ENCODE measurements at regions not wholly inside any gene's neighbourhood (a gene's known extent, or its start where the extent isn't known, plus 50 kb on each side); places are given as distances from the start of the nearest gene placed in this dataset.

- no peak for TF ChIP-seq CTCF (IDR thresholded peaks at IDR 0.05)
- TF ChIP-seq EZH2 (IDR thresholded peaks at IDR 0.05; ENCODE audit: borderline replicate concordance, insufficient read depth, low read depth, low read length, poor library complexity, severe bottlenecking), result no peak
- H3K4me2 ChIP-seq (replicated peaks; ENCODE audit: low read depth, low read length, poor library complexity, severe bottlenecking), result no peak overlapping the region
- ChIA-PET CTCF (no interaction called here), POLR2A (no interaction called here)
- peaks cover 2% of the 10 kb centered on the region for H3K9me3 Mint-ChIP-seq (ENCODE audit: insufficient read depth)
- no peaks in the 10 kb centered on the region for H3K79me2 ChIP-seq (ENCODE audit: control insufficient read depth, insufficient read depth, low read length)
- no peak overlapping the region for H3K4me3 Mint-ChIP-seq
- H3K27me3 ChIP-seq (replicated peaks in 1 of 4; ENCODE audit: control extremely low read depth in 1 of 4, control insufficient read depth in 3 of 4, insufficient read depth in 4 of 4, low read length in 3 of 4), result no peaks in the 10 kb centered on the region
- intact Hi-C loops (cut with micrococcal nuclease), result no loop called here
- no peak overlapping the region for H3K27ac Mint-ChIP-seq
- H4K20me1 ChIP-seq (ENCODE audit: control insufficient read depth, insufficient read depth, low read length, poor library complexity, severe bottlenecking), result no peaks in the 10 kb centered on the region
- no peaks in the 10 kb centered on the region for H3K27me3 Mint-ChIP-seq
- no peak for ATAC-seq (ENCODE audit: low read depth)
- H3K9me3 ChIP-seq (ENCODE audit: control extremely low read depth in 1 of 3, control insufficient read depth in 2 of 3, insufficient read depth in 1 of 3, low read length in 2 of 3), result peaks cover 0 to 1% (median 0%) of the 10 kb centered on the region in 3 donors
- H3K36me3 ChIP-seq (replicated peaks in 1 of 2; ENCODE audit: control extremely low read depth in 1 of 2, control insufficient read depth in 1 of 2, extremely low read depth in 1 of 2, insufficient read depth in 2 of 2, low read length in 1 of 2), result no peaks in the 10 kb centered on the region
- H3K9ac ChIP-seq (ENCODE audit: low read length), result no peak overlapping the region
- no peak overlapping the region for H2AFZ ChIP-seq (ENCODE audit: insufficient read depth, low read depth, low read length, poor library complexity, severe bottlenecking)
- WGBS (ENCODE audit: insufficient coverage), result 92% methylated on average over 2 of the region's 4 CpGs
- H3K4me3 ChIP-seq (ENCODE audit: control extremely low read depth in 1 of 5, extremely low read depth in 1 of 5, insufficient read depth in 1 of 5, low read depth in 2 of 5, low read length in 4 of 5), result no peak overlapping the region
- no peak for DNase-seq
- no peak overlapping the region for H3K27ac ChIP-seq (ENCODE audit: low read length in 2 of 2)
- H3K4me1 ChIP-seq (ENCODE audit: control insufficient read depth in 2 of 2, insufficient read depth in 2 of 2, low read length in 2 of 2), result no peaks in the 10 kb centered on the region
- no peaks in the 10 kb centered on the region for H3K4me1 Mint-ChIP-seq
Measured at GRCh38 chr18:4637876-4638275, 182.8 kb upstream of the DLGAP1 start.

DNA sequence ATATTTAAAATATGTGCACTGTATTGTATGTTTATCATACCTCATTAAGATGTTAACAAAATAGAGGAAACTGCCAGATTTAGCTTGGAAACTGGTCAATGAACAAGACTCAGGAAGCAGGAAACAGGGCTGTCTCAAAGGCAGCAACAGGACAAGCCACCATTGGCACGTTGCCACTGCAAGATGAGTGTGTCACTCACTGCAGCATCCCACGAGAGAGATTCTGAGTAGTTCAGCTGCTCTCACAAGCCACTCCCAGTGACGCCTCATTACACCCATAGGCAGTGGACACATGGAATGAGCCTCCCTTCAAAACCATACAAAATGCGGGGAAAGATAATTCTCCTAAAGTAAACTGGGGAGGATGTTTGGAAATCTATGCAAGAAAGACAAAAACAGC, 181.9 kb upstream of the DLGAP1 start:
- no peak overlapping the region for H3K4me2 ChIP-seq (replicated peaks; ENCODE audit: low read depth, low read length, poor library complexity, severe bottlenecking)
- peaks cover 0 to 1% (median 0%) of the 10 kb centered on the region in 3 donors for H3K9me3 ChIP-seq (ENCODE audit: control extremely low read depth in 1 of 3, control insufficient read depth in 2 of 3, insufficient read depth in 1 of 3, low read length in 2 of 3)
- no peak overlapping the region for H3K27ac Mint-ChIP-seq
- ChIA-PET CTCF (no interaction called here), POLR2A (no interaction called here)
- intact Hi-C loops (cut with micrococcal nuclease), result no loop called here
- no peaks in the 10 kb centered on the region for H4K20me1 ChIP-seq (ENCODE audit: control insufficient read depth, insufficient read depth, low read length, poor library complexity, severe bottlenecking)
- H3K79me2 ChIP-seq (ENCODE audit: control insufficient read depth, insufficient read depth, low read length), result no peaks in the 10 kb centered on the region
- H3K36me3 ChIP-seq (replicated peaks in 1 of 2; ENCODE audit: control extremely low read depth in 1 of 2, control insufficient read depth in 1 of 2, extremely low read depth in 1 of 2, insufficient read depth in 2 of 2, low read length in 1 of 2), result no peaks in the 10 kb centered on the region
- TF ChIP-seq CTCF (IDR thresholded peaks at IDR 0.05), result no peak
- TF ChIP-seq EZH2 (IDR thresholded peaks at IDR 0.05; ENCODE audit: borderline replicate concordance, insufficient read depth, low read depth, low read length, poor library complexity, severe bottlenecking), result no peak
- H3K4me1 Mint-ChIP-seq, result no peaks in the 10 kb centered on the region
- no peak overlapping the region for H3K4me3 ChIP-seq (ENCODE audit: control extremely low read depth in 1 of 5, extremely low read depth in 1 of 5, insufficient read depth in 1 of 5, low read depth in 2 of 5, low read length in 4 of 5)
- H3K27ac ChIP-seq (ENCODE audit: low read length in 2 of 2), result no peak overlapping the region
- WGBS (ENCODE audit: insufficient coverage), result 12% methylated on average over 2 of the region's 4 CpGs
- H3K4me1 ChIP-seq (ENCODE audit: control insufficient read depth in 2 of 2, insufficient read depth in 2 of 2, low read length in 2 of 2), result no peaks in the 10 kb centered on the region
- H2AFZ ChIP-seq (ENCODE audit: insufficient read depth, low read depth, low read length, poor library complexity, severe bottlenecking), result no peak overlapping the region
- ATAC-seq (ENCODE audit: low read depth) (no peak), DNase-seq (no peak)
- no peaks in the 10 kb centered on the region for H3K27me3 ChIP-seq (replicated peaks in 1 of 4; ENCODE audit: control extremely low read depth in 1 of 4, control insufficient read depth in 3 of 4, insufficient read depth in 4 of 4, low read length in 3 of 4)
- no peaks in the 10 kb centered on the region for H3K27me3 Mint-ChIP-seq
- H3K9me3 Mint-ChIP-seq (ENCODE audit: insufficient read depth), result peaks cover 2% of the 10 kb centered on the region
- no peak overlapping the region for H3K9ac ChIP-seq (ENCODE audit: low read length)
- H3K4me3 Mint-ChIP-seq, result no peak overlapping the region

Data from B cell (primary cell).